ENCODE measurements at regions not wholly inside any gene's neighbourhood (a gene's known extent, or its start where the extent isn't known, plus 50 kb on each side); places are given as distances from the start of the nearest gene placed in this dataset.

GRCh38 chr15:96079041-96079440 lies 251.5 kb upstream of the NR2F2 start:
- H3K27me3 ChIP-seq (ENCODE audit: control insufficient read depth, insufficient read depth, low read length) = peaks cover 59% of the 10 kb centered on the region
- H3K36me3 ChIP-seq (ENCODE audit: control insufficient read depth, insufficient read depth, low read length) = no peaks in the 10 kb centered on the region

GRCh38 chr15:96079882-96080281 lies 250.6 kb upstream of the NR2F2 start:
- H3K4me3 ChIP-seq (ENCODE audit: low read depth, low read length) = no peak overlapping the region
- no peaks in the 10 kb centered on the region for H3K4me1 ChIP-seq (ENCODE audit: control insufficient read depth, insufficient read depth, low read length)
- no peak overlapping the region for H3K9ac ChIP-seq (ENCODE audit: low read depth, low read length)
- no peak overlapping the region for H3K27ac ChIP-seq (ENCODE audit: low read depth, low read length)
- no peaks in the 10 kb centered on the region for H3K9me3 ChIP-seq (ENCODE audit: control insufficient read depth, insufficient read depth, low read length)
- peaks cover 65% of the 10 kb centered on the region for H3K27me3 ChIP-seq (ENCODE audit: control insufficient read depth, insufficient read depth, low read length)
- no peaks in the 10 kb centered on the region for H3K36me3 ChIP-seq (ENCODE audit: control insufficient read depth, insufficient read depth, low read length)

More at GRCh38 chr15:96079041-96079440, 251.5 kb upstream of the NR2F2 start:
- Histone ChIP-seq H3K4me3 (ENCODE audit: low read depth, low read length) (no peak overlapping the region), H3K9me3 (ENCODE audit: control insufficient read depth, insufficient read depth, low read length) (no peaks in the 10 kb centered on the region), H3K9ac (ENCODE audit: low read depth, low read length) (no peak overlapping the region), H3K27ac (ENCODE audit: low read depth, low read length) (no peak overlapping the region), H3K4me1 (ENCODE audit: control insufficient read depth, insufficient read depth, low read length) (no peaks in the 10 kb centered on the region)

GRCh38 chr15:96086164-96086563 lies 244.3 kb upstream of the NR2F2 start:
- H3K27me3 ChIP-seq (ENCODE audit: control insufficient read depth, insufficient read depth, low read length) = peaks cover 99% of the 10 kb centered on the region
- no peaks in the 10 kb centered on the region for H3K36me3 ChIP-seq (ENCODE audit: control insufficient read depth, insufficient read depth, low read length)
- H3K4me3 ChIP-seq (ENCODE audit: low read depth, low read length) = no peak overlapping the region
- H3K9me3 ChIP-seq (ENCODE audit: control insufficient read depth, insufficient read depth, low read length) = no peaks in the 10 kb centered on the region
- H3K9ac ChIP-seq (ENCODE audit: low read depth, low read length) = no peak overlapping the region
- peaks cover 39% of the 10 kb centered on the region for H3K4me1 ChIP-seq (ENCODE audit: control insufficient read depth, insufficient read depth, low read length)
- H3K27ac ChIP-seq (ENCODE audit: low read depth, low read length) = no peak overlapping the region

GRCh38 chr15:96087180-96087884 lies 243.2 kb upstream of the NR2F2 start:
- no peaks in the 10 kb centered on the region for H3K9me3 ChIP-seq (ENCODE audit: control insufficient read depth, insufficient read depth, low read length)
- no peaks in the 10 kb centered on the region for H3K36me3 ChIP-seq (ENCODE audit: control insufficient read depth, insufficient read depth, low read length)
- H3K4me3 ChIP-seq (ENCODE audit: low read depth, low read length) = no peak overlapping the region
- H3K27ac ChIP-seq (ENCODE audit: low read depth, low read length) = peak overlapping the region; percentile 80
- peaks cover 39% of the 10 kb centered on the region for H3K4me1 ChIP-seq (ENCODE audit: control insufficient read depth, insufficient read depth, low read length)
- no peak overlapping the region for H3K9ac ChIP-seq (ENCODE audit: low read depth, low read length)
- peaks cover 99% of the 10 kb centered on the region for H3K27me3 ChIP-seq (ENCODE audit: control insufficient read depth, insufficient read depth, low read length)

- peak overlapping the region; percentile 76 for H3K27ac ChIP-seq (ENCODE audit: low read depth, low read length)
- peaks cover 39% of the 10 kb centered on the region for H3K4me1 ChIP-seq (ENCODE audit: control insufficient read depth, insufficient read depth, low read length)
- H3K9me3 ChIP-seq (ENCODE audit: control insufficient read depth, insufficient read depth, low read length) = no peaks in the 10 kb centered on the region
- H3K4me3 ChIP-seq (ENCODE audit: low read depth, low read length) = no peak overlapping the region
- no peak overlapping the region for H3K9ac ChIP-seq (ENCODE audit: low read depth, low read length)
- peaks cover 99% of the 10 kb centered on the region for H3K27me3 ChIP-seq (ENCODE audit: control insufficient read depth, insufficient read depth, low read length)
- no peaks in the 10 kb centered on the region for H3K36me3 ChIP-seq (ENCODE audit: control insufficient read depth, insufficient read depth, low read length)
These were observed 241.8 kb upstream of the NR2F2 start for GRCh38 chr15:96088650-96089049.

- no peak overlapping the region for H3K27ac ChIP-seq (ENCODE audit: low read depth, low read length)
- H3K9ac ChIP-seq (ENCODE audit: low read depth, low read length) = no peak overlapping the region
- H3K36me3 ChIP-seq (ENCODE audit: control insufficient read depth, insufficient read depth, low read length) = no peaks in the 10 kb centered on the region
- H3K27me3 ChIP-seq (ENCODE audit: control insufficient read depth, insufficient read depth, low read length) = peaks cover 100% of the 10 kb centered on the region
- no peak overlapping the region for H3K4me3 ChIP-seq (ENCODE audit: low read depth, low read length)
- H3K9me3 ChIP-seq (ENCODE audit: control insufficient read depth, insufficient read depth, low read length) = no peaks in the 10 kb centered on the region
- peaks cover 39% of the 10 kb centered on the region for H3K4me1 ChIP-seq (ENCODE audit: control insufficient read depth, insufficient read depth, low read length)
These were observed 241.0 kb upstream of the NR2F2 start for GRCh38 chr15:96089405-96090058.

GRCh38 chr15:96092186-96092585 lies 238.3 kb upstream of the NR2F2 start:
- Histone ChIP-seq H3K36me3 (ENCODE audit: control insufficient read depth, insufficient read depth, low read length) (no peaks in the 10 kb centered on the region), H3K9me3 (ENCODE audit: control insufficient read depth, insufficient read depth, low read length) (no peaks in the 10 kb centered on the region), H3K27me3 (ENCODE audit: control insufficient read depth, insufficient read depth, low read length) (peaks cover 85% of the 10 kb centered on the region), H3K4me1 (ENCODE audit: control insufficient read depth, insufficient read depth, low read length) (peaks cover 28% of the 10 kb centered on the region), H3K4me3 (ENCODE audit: low read depth, low read length) (no peak overlapping the region), H3K27ac (ENCODE audit: low read depth, low read length) (no peak overlapping the region), H3K9ac (ENCODE audit: low read depth, low read length) (no peak overlapping the region)

GRCh38 chr15:96093063-96093462 lies 237.4 kb upstream of the NR2F2 start:
- no peak overlapping the region for H3K9ac ChIP-seq (ENCODE audit: low read depth, low read length)
- H3K4me3 ChIP-seq (ENCODE audit: low read depth, low read length) = no peak overlapping the region
- peaks cover 76% of the 10 kb centered on the region for H3K27me3 ChIP-seq (ENCODE audit: control insufficient read depth, insufficient read depth, low read length)
- peaks cover 21% of the 10 kb centered on the region for H3K4me1 ChIP-seq (ENCODE audit: control insufficient read depth, insufficient read depth, low read length)
- no peaks in the 10 kb centered on the region for H3K36me3 ChIP-seq (ENCODE audit: control insufficient read depth, insufficient read depth, low read length)
- H3K27ac ChIP-seq (ENCODE audit: low read depth, low read length) = no peak overlapping the region
- H3K9me3 ChIP-seq (ENCODE audit: control insufficient read depth, insufficient read depth, low read length) = no peaks in the 10 kb centered on the region

- Histone ChIP-seq H3K27ac (ENCODE audit: low read depth, low read length) (no peak overlapping the region), H3K9me3 (ENCODE audit: control insufficient read depth, insufficient read depth, low read length) (no peaks in the 10 kb centered on the region), H3K4me3 (ENCODE audit: low read depth, low read length) (no peak overlapping the region)
These were observed 232.8 kb upstream of the NR2F2 start for GRCh38 chr15:96097661-96098060.

GRCh38 chr15:96102631-96103030 lies 227.9 kb upstream of the NR2F2 start:
- H3K36me3 ChIP-seq (ENCODE audit: control insufficient read depth, insufficient read depth, low read length) = no peaks in the 10 kb centered on the region
- H3K27me3 ChIP-seq (ENCODE audit: control insufficient read depth, insufficient read depth, low read length) = 0 out of 2 replicates have a peak, but pooled peaks cover 3% of the 10 kb centered on the region
- no peaks in the 10 kb centered on the region for H3K9me3 ChIP-seq (ENCODE audit: control insufficient read depth, insufficient read depth, low read length)
- no peak overlapping the region for H3K4me3 ChIP-seq (ENCODE audit: low read depth, low read length)
- H3K9ac ChIP-seq (ENCODE audit: low read depth, low read length) = no peak overlapping the region
- H3K27ac ChIP-seq (ENCODE audit: low read depth, low read length) = no peak overlapping the region
- no peaks in the 10 kb centered on the region for H3K4me1 ChIP-seq (ENCODE audit: control insufficient read depth, insufficient read depth, low read length)

More at GRCh38 chr15:96097661-96098060, 232.8 kb upstream of the NR2F2 start:
- Histone ChIP-seq H3K9ac (ENCODE audit: low read depth, low read length) (no peak overlapping the region), H3K4me1 (ENCODE audit: control insufficient read depth, insufficient read depth, low read length) (no peaks in the 10 kb centered on the region), H3K36me3 (ENCODE audit: control insufficient read depth, insufficient read depth, low read length) (no peaks in the 10 kb centered on the region), H3K27me3 (ENCODE audit: control insufficient read depth, insufficient read depth, low read length) (peaks cover 32% of the 10 kb centered on the region)

- no peak overlapping the region for H3K27ac ChIP-seq (ENCODE audit: low read depth, low read length)
- H3K9ac ChIP-seq (ENCODE audit: low read depth, low read length) = no peak overlapping the region
- H3K4me1 ChIP-seq (ENCODE audit: control insufficient read depth, insufficient read depth, low read length) = no peaks in the 10 kb centered on the region
- H3K27me3 ChIP-seq (ENCODE audit: control insufficient read depth, insufficient read depth, low read length) = 0 out of 2 replicates have a peak, but pooled peaks cover 3% of the 10 kb centered on the region
- H3K36me3 ChIP-seq (ENCODE audit: control insufficient read depth, insufficient read depth, low read length) = no peaks in the 10 kb centered on the region
- H3K4me3 ChIP-seq (ENCODE audit: low read depth, low read length) = no peak overlapping the region
- H3K9me3 ChIP-seq (ENCODE audit: control insufficient read depth, insufficient read depth, low read length) = no peaks in the 10 kb centered on the region
These were observed 224.3 kb upstream of the NR2F2 start for GRCh38 chr15:96106181-96106580.
